SK-N-MC (cell line): ENCODE measurements at regions not wholly inside any gene's neighbourhood (a gene's known extent, or its start where the extent isn't known, plus 50 kb on each side); places are given as distances from the start of the nearest gene placed in this dataset.

Experiments used
- EZH2 ChIP-seq: fragments of 200-600 bp; sonication (generic); IDR thresholded peaks from one replicate; pipeline ENCODE4 v1.6.1; 2017; ENCODE audit warnings: antibody characterized with exemption
- FOXP2 ChIP-seq: optimal IDR thresholded peaks from 2 replicates; pipeline ENCODE3; 2011; ENCODE audit warnings: mild to moderate bottlenecking, moderate library complexity; ENCODE audit not compliant: insufficient read depth; ENCODE audit errors: extremely low read length, control extremely low read depth
- POLR2AphosphoS5 ChIP-seq: IDR thresholded peaks from 2 replicates; pipeline ENCODE4 v1.6.1; 2012; ENCODE audit warnings: mild to moderate bottlenecking, low read depth, low read length, borderline replicate concordance

DNA sequence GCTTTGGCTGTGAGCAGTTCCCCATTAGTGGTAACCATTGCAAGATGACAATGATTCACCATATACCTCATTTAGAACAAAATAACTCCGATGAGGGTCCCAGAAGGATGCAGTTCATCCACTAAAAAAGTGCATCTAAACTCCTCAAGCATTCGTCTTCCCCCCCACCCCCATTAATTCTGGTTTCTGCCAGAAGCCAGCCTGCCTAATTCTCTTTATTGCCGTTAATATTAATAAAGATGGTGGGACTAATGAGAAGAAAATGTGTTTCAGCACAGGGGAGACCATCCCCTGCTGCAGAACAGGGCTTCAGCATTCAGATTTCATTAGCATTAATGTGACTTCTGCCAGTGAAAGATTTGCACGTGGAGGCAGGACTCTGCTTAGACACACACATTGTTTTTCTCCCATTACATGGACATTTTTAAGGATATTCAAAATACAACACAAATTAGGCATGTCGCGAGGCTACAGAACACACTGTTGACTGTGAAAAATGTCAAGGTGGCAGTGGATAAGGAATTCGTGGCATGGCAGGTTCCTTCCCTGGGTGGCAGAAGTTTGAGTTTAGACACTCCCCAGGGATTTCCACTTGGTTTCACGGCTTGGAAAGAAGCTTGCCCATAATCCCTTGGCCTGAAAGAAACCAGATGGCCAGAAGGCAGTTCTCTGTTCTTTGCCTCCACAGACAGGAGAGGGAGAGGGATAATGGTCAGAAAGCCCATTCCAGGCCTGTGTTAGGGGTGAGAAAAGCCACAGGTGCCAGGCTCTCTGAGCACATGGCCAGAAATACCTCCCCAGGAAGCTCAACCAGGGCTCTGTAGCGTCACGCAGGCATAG is 236.5 kb downstream of the FOXO1 start:
- no peak for TF ChIP-seq POLR2AphosphoS5
- TF ChIP-seq EZH2: no peak
- TF ChIP-seq FOXP2: no peak
